ENCODE measurements at regions not wholly inside any gene's neighbourhood (a gene's known extent, or its start where the extent isn't known, plus 50 kb on each side); places are given as distances from the start of the nearest gene placed in this dataset.

DNA sequence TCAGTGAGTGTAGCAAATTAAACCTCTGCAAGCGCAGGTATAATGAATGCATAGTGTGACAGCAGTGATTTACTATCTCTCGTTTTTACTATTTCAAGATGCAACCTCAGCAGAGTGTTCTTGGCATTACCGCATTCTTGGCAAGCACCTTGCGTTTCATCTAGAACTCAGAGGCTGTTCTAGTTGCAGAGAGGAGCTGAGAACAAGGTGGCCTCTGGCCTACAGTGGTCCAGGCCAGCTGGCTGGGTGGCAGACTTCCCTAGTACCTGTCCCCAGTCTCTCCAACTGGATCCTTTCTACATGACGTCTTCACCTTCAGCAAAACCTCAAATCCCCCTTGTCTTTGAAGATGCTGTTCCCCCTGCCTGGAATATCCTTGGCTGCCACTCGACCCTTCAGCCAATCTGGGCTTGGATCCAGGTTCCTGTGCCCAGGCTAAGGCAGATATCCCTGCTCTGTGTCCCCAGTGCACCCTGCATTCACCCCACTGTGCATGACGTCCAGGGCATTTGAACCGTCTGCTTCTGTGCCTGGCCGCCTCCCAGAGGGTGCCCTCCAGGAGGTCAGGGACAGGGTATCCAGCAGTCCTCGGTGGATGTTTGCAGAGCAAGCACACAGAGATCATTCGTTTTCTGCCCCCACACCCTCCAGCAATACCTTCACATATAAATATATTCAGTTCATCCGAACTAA lies 120.4 kb upstream of the CPEB4 start (continued):
- TF ChIP-seq REST (IDR thresholded peaks at IDR 0.05): no peak
- TF ChIP-seq MAX (IDR thresholded peaks at IDR 0.05): peak; percentile 88
- peak; percentile 83 to 84 for TF ChIP-seq JUND (IDR thresholded peaks at IDR 0.05)

GRCh38 chr5:173768267-173768806 lies 119.8 kb upstream of the CPEB4 start:
- H3K4me1 ChIP-seq (ENCODE audit: control insufficient read depth in 4 of 4, insufficient read depth in 4 of 4, low read length in 3 of 4): peaks cover 26 to 67% (median 45%) of the 10 kb centered on the region in 4 donors
- no peaks in the 10 kb centered on the region for H3K27me3 ChIP-seq (ENCODE audit: control insufficient read depth in 4 of 4, insufficient read depth in 4 of 4, low read length in 3 of 4)
- TF ChIP-seq RXRA (IDR thresholded peaks at IDR 0.05) (peak; percentile 2 to 23), JUND (IDR thresholded peaks at IDR 0.05) (peak in 1 of 2 donors; percentile 2), RAD21 (IDR thresholded peaks at IDR 0.05) (peak in 1 of 2 donors; percentile 4), HNF4A (conservative IDR thresholded peaks at IDR 0.05) (no peak)
- H3K9me3 ChIP-seq (ENCODE audit: control insufficient read depth in 4 of 4, low read length in 3 of 4): no peaks in the 10 kb centered on the region
- H3K27ac ChIP-seq (ENCODE audit: low read depth in 1 of 2, low read length in 2 of 2): peak overlapping the region; percentile 71 to 78
- H3K9ac ChIP-seq (ENCODE audit: low read depth in 1 of 2, low read length in 2 of 2): peak overlapping the region in 1 of 2 donors; percentile 64
- WGBS: 58% methylated on average over 5 of the region's 5 CpGs
- no peak overlapping the region for H3K4me3 ChIP-seq (ENCODE audit: low read depth in 1 of 3, low read length in 3 of 3)
- no peak for DNase-seq (ENCODE audit: low spot score)
- no peaks in the 10 kb centered on the region for H3K36me3 ChIP-seq (ENCODE audit: control insufficient read depth in 4 of 4, insufficient read depth in 3 of 4, low read depth in 1 of 4, low read length in 3 of 4)

- Histone ChIP-seq H3K36me3 (ENCODE audit: control insufficient read depth in 4 of 4, insufficient read depth in 3 of 4, low read depth in 1 of 4, low read length in 3 of 4) (no peaks in the 10 kb centered on the region), H3K27me3 (ENCODE audit: control insufficient read depth in 4 of 4, insufficient read depth in 4 of 4, low read length in 3 of 4) (no peaks in the 10 kb centered on the region), H3K27ac (ENCODE audit: low read depth in 1 of 2, low read length in 2 of 2) (peak overlapping the region; percentile 71 to 78), H3K4me1 (ENCODE audit: control insufficient read depth in 4 of 4, insufficient read depth in 4 of 4, low read length in 3 of 4) (peaks cover 26 to 62% (median 45%) of the 10 kb centered on the region in 4 donors), H3K4me3 (ENCODE audit: low read depth in 1 of 3, low read length in 3 of 3) (no peak overlapping the region), H3K9ac (ENCODE audit: low read depth in 1 of 2, low read length in 2 of 2) (peak overlapping the region in 1 of 2 donors; percentile 64), H3K9me3 (ENCODE audit: control insufficient read depth in 4 of 4, low read length in 3 of 4) (no peaks in the 10 kb centered on the region)
- DNase-seq (ENCODE audit: low spot score): no peak
- 46% methylated on average over 1 of the region's 1 CpG for WGBS
- TF ChIP-seq RXRA (IDR thresholded peaks at IDR 0.05) (peak in 1 of 2 donors; percentile 11), YY1 (IDR thresholded peaks at IDR 0.05) (peak; percentile 47), HNF4A (conservative IDR thresholded peaks at IDR 0.05) (peak in 1 of 2 donors; percentile 45)
- TF ChIP-seq, protein P1, sequence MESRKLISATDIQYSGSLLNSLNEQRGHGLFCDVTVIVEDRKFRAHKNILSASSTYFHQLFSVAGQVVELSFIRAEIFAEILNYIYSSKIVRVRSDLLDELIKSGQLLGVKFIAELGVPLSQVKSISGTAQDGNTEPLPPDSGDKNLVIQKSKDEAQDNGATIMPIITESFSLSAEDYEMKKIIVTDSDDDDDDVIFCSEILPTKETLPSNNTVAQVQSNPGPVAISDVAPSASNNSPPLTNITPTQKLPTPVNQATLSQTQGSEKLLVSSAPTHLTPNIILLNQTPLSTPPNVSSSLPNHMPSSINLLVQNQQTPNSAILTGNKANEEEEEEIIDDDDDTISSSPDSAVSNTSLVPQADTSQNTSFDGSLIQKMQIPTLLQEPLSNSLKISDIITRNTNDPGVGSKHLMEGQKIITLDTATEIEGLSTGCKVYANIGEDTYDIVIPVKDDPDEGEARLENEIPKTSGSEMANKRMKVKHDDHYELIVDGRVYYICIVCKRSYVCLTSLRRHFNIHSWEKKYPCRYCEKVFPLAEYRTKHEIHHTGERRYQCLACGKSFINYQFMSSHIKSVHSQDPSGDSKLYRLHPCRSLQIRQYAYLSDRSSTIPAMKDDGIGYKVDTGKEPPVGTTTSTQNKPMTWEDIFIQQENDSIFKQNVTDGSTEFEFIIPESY (IDR thresholded peaks at IDR 0.05): no peak
Measured at GRCh38 chr5:173768891-173769290, 119.3 kb upstream of the CPEB4 start.

Data from liver (tissue), 7 donors.